Amygdala (tissue), 56 donors: ENCODE measurements at regions not wholly inside any gene's neighbourhood (a gene's known extent, or its start where the extent isn't known, plus 50 kb on each side); places are given as distances from the start of the nearest gene placed in this dataset.

Experiments
- DNase-seq, 56 donors: peaks; one replicate each; lab custom pipeline; 2025; lab: John Stamatoyannopoulos, UW

DNA sequence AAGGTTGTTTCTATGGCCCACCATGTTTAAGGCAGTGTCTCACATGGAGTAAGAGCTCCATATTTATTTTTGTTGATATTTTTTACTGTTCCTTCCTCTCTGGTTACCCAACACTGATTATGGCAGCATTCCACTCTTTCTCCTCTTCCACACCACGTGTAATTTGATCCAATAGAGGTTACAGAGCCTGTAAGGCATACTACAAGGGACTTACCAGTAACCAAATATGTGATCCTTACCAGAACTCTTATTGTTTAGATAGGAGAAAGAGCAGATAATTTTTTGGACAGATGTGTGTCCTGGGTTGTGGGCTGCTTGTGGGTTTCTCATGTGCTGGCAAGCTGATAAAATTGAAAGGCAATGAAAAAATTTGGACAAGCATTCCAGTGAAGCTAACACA, 261.3 kb downstream of the TMEM167A start:
- DNase-seq = no peak

DNA sequence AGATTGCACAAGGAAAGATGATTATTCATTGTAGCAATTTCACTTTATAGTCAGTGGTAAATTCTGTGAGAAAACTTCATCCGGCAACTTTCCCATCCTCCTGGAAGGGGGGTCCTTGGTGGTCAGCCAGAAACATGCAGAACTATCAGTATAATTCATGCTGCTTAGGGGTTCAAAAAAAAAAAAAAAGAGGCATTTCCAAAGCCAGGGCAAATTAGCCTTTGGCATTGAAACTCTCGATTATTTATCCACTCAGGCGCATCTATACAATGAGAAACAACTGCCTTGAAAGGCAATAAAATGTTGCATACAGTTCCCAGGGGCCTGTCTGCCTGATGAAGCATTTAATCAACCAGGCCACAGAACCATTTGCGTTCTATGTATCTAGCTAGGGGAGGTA, 263.3 kb downstream of the TMEM167A start:
- DNase-seq = no peak

DNA sequence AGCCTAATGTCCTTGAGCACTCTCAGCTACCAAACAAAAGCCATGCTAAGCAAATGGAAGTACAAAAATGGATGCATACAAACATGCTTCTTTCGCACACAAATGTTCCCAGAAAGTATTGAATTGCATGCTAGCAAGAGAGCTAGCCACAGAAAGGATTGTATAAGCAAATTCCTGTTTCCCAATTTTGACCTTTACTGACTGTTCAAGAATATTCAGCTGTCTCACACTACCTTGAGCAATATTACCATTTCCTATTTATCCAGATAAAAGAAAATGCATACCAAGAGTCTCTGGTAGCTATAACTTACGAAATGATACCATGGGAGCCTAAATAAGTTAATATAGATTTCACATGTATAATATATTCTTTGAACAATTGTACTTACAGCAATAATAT, 264.6 kb downstream of the TMEM167A start:
- DNase-seq = no peak

DNA sequence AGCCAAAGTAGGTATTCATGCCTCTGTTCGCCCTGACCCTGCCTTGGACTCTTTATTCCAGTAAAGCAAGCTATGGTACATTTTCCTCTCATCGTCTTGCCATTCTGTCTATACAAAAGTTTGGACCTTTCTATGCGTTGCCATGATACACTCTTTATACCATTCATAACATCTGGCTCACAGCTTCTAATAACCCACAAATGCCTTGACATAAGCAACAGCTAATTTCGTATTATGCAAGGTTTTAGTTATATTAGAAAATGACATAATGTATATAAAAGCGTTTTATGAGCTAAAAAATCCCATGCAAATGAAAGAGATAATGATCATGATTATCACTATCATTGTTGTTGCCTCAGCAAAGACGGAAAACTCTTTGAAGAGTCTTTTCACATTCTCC, 265.7 kb downstream of the TMEM167A start:
- no peak for DNase-seq

DNA sequence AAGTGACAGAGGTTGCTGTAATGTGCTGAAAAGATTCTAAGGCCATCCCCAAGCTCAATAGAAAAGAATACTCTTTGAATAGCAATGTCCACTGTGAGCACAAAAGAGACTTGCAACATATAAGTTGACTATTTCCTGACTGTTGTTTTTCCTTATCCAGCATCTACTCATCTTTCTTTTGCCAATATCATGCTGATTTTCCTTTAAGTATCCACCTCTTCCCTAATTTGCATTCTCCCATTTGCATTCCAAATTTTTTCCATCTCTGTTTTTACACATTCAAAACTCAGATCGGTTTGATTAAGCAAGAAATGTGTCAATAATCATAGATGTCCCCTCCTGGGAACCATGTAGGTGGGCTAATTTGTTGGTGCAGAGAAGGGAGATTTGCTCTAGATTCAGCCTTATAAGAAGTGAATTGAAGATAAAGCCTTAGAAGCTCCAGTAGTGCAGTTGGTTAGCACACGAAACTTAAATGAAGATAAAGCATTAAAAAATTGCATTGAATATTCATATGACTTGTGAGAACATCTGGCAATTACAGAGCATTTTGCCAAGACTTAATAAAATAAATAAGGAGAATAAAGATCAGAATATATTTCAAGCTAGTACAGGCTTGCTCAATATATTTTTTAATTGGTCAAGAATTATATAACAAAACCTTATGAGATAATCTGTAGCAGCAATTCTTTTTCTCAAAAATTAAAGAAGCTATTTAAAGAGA, 267.6 kb downstream of the TMEM167A start:
- DNase-seq = no peak

DNA sequence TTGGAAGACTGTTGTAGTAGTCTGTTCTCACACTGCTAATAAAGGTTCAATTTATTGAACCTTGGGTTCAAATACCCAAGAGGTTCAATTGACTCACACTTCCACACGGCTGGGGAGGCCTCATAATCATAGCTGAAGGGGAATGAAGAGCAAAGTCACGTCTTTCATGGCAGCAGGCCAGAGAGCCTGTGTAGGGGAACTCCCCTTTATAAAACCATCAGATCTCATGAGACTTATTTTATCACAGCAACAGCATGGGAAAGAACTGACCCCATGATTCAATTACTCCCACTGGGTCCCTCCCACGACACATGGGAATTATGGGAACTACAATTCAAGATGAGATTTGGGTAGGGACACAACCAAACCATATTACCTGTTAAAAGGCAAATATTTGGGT, 268.2 kb downstream of the TMEM167A start:
- no peak for DNase-seq

DNA sequence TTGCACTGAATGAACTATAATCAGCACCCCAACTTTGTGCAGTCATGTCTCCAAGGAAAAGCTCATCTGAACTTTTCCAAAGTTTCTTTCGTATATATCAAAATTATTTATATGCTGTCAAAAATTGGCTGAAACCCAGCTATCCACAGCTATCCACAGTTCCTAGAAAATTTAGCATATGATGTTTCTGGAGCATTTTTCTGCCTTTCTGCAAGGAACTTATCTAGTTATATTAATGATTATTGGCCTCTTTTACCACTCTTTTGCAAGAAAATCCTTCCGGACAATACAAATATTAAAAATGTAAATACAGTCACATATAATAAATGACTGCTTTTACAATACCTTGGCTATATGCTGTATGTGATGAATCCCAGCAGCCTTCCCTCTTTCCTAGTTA, 270.2 kb downstream of the TMEM167A start:
- DNase-seq = no peak

DNA sequence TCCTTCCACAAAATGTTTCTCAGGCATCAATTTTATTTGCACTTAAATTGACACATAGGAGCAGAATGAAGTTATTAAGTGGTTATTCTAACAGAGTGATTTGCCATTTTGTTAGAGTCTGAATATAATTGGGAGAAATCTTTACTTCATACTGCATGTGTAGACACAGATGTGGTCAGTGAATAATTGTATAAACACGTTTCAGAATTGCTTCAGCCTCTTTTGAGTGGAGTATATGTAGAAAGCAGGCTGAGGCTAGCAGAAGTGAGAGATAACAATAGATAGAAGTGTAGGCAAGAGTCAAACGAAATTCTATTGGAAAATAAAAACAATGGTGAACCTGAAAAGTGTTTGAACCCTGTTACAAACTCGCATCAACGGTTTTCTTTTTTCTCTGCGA, 270.7 kb downstream of the TMEM167A start:
- DNase-seq = no peak

DNA sequence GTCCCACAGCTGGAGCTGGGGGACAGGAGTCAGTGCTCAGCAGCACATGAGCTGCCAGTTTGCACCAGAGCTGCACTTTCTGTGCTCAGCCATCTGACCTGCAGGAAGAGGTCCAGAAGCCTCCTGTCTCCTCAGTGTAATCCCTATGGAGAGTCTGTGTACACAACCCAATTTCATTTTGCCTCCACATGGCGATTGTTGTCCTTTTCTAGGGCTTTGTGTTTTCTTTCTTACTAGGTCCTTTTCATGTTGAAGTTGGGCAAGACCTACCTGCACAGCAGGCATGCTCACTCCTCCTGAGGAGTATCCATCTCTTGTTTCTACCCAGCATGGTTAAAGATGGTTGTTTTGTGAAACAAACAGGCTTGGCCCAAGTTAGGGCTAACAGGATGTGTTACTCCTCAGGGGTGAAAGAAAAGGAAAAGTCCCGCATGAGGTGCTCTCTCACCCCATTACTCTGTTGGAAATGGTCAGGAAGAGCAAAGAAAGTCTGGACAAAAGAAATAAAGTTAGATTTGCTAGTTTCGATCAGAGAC, 273.0 kb downstream of the TMEM167A start:
- DNase-seq = no peak

DNA sequence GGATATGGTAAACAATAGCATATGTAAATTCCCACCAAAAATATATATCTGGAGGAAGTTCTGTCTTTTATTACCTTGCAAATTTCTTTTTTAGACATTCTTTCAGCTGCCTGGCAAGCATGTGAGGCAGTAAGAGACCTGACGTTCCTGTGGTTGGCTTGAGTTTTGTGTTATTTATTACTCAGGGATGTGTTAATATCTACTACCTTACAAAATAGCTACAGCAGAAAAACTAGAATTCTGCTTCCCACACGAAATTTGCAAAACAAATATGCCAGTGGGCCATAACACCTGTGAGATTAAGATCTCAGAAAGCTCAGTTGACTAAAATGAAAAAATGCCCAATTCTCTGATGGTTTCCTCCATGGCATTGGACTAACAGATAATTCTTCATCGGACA, 274.2 kb downstream of the TMEM167A start:
- no peak for DNase-seq

DNA sequence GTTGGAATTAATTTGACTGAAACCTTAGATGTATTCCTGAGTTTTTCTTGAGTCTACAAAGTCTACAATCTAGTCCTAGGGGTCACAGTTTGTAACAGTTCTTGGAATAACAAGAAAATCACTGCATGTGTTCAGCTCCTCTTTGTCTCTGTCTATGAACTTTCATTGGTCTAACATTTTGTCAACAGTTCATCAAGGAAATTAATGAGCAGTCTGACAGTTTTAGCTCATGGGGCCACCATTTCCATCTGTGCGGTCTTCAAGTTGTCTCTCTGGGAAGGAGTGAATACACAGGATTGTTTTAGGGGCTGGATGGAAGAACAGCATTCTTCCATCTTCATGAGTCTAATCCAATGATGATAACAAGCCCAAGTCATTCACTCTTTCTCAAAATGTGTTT, 276.4 kb downstream of the TMEM167A start:
- DNase-seq = no peak

DNA sequence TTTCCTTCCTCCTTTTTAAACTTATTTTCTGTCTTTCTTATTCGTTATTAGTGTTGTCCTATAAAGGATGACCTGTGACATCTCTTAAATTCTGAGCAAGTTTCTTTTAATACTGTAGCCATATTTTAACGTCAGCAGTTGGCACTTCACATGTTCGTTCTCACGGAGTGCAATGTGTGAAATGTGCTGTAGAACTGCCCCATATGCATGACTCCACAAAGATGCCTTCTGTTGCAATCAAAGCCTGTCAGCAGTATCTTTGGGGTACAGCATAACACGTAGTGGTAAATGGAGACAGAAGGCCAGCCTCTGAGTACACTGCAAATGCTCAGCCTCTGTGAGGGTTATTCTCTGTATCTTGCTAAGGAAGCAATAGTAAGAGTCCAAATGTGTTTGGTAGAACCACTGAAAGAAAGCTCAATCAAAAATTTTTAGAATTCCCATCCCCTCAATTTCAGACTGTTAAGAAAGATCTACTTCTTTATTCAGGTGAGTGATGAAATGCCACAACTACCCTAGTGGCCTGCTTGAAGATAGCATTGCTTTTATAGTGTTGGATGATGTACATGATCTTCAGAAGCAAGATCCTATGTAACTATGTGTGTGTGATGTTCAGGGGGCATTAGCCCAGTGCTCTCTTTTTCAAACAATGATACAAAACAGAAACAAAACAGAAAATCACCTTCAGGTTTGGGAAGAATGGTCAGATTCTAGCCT, 277.7 kb downstream of the TMEM167A start:
- DNase-seq = no peak

DNA sequence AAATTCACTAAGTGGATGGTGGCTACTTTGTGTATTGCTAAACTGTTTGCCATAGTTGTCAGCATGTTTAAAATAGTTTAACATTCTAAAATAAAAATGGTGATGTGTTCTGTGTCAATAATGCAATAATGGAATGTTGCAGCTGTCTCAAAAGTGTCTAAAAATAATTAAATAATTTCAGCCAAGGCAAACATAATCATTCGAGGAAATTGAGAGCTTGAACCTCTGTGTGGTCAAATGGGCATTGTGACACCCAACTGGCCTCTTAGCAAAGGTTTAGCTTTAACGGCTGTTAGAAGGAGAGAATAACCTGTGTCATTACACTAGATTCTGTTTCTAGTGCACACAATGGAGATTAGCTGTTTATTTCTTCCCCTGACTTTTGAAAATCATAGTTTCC, 278.5 kb downstream of the TMEM167A start:
- DNase-seq = no peak

DNA sequence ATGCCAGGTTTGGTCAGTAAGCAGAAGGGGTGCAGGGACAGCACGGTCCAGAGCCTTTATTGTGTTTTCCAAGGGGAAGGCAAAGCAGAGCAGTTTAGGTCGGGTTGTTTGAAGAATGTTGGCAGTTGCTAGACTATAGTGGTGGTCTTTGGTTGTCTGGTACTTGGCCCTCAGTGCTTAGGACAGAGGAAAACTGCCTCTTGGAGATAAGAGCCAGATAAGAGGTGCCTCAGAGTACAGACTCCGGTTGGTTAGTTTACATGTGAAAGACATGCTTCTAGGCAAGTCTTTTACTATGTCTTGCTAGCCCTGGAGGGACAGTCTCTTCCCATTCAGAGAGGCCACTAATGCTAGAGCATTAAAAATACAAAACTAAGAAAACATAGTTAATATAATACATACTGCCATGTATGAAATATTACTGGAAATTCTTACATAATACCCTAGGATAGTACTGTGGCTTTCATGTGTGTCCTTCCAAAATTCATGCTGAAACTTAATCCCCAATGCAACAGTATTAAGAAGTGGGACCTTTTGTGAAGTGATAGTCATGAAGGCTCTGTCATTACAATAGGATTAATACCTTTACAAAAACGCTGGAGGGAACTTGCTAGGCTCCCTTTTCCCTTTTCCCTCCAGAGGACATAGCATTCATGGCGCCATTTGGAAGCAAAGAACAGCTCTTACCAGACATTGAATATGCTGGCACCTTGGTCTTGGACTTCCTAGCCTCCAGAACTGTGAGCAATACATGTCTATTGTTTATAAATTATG, 280.4 kb downstream of the TMEM167A start:
- DNase-seq = no peak

DNA sequence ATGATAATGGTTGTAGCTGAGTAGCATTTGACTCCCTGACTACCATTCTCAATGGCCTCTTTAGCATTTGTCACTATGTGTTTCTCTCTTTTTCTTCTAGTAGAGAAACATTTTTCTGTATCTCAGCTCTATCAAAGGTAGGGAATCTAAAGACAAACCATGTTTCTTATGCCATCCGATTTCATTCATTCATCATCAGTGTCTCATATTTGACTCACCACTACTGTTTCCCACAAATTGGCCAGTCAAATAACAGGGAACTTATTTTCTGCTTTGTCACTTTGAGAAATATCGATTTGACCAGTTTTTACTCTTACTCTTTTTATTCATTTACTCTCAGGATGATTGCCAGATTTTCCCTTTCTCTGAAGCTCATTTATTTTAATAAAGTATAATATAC, 282.3 kb downstream of the TMEM167A start:
- DNase-seq = no peak

DNA sequence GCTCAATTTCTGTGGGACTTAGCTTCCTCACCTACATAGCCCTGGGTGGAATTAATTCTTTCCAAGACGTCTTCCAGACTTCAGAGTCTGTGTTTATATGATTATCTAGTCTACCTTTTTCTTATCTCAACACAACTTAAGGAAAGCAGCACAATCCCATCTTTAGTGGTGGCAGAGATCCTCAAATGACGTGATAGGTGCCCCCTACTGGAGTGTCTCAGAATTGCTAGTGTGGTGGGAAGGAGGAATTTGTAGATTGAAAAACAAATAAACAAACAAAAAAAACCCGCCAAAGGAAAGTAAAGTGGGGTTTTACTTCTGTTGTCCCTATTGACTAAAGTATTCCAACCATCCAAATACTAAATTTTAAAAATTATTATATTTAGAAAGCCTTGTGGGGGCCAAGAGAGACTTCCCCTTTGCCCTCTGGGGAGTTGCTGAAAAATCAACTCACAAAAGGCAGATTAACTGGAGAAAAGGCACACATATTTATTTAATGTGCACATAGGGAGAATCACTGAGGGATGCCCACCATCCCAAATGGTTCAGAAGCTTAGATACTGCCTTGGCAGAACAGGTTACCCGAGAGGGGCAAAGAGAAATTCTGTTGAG, 283.3 kb downstream of the TMEM167A start:
- peak in 8 of 56 donors; percentile 0 to 29 (median 4) for DNase-seq

DNA sequence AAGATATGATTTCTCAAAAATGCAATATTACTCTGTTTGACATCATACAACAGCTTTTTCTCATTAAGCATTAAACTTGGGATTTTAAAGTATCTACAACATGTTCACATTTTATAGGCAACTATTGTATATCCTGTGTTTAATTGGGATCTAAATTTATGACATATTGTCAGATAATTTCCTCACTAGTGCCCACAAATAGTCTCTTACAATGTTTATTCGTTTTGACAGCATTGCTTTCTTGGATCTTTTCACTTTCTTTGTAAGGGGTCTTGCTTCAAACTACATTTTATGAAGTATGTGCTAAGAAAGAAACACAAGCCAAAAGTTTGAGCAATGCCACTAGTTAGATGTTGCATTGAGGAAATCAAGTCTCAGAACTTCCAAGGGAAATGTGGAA, 285.1 kb downstream of the TMEM167A start:
- no peak for DNase-seq

DNA sequence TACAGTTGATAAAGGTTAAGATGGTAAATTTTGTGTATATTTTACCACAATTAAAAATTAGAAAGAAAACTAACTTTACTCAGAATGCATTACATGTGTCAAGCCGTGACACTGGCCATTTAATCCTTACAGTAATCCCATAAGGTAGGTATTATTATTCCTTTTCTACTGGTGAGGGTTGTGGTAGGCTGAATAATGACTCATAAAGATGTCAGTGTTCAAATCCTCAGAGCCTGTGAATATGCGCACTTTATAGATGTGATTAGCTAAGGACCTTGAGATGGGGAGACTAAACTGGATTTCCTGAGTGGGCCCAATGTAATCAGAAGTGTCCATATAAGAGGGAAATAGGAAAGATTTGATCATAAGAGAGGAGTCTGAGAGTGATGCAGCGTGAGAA, 288.1 kb downstream of the TMEM167A start:
- no peak for DNase-seq

DNA sequence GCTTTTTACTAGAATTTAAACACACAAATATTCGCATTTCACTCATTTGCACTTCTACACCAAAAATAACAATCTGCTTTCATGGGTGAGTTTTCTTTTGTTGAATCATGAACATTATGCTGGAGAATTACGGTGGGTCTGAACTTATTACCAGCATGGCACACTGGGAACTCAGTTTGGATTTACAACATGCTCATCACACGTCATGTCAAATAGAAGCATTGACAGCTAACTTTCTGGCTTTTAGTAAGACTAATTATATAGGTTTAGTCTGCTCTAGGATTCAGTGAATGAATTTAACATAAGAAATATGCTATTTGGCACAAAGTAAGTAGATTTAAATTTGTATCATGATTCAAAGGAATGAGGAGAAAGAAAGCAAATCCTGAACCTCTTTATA, 290.4 kb downstream of the TMEM167A start:
- no peak for DNase-seq

DNA sequence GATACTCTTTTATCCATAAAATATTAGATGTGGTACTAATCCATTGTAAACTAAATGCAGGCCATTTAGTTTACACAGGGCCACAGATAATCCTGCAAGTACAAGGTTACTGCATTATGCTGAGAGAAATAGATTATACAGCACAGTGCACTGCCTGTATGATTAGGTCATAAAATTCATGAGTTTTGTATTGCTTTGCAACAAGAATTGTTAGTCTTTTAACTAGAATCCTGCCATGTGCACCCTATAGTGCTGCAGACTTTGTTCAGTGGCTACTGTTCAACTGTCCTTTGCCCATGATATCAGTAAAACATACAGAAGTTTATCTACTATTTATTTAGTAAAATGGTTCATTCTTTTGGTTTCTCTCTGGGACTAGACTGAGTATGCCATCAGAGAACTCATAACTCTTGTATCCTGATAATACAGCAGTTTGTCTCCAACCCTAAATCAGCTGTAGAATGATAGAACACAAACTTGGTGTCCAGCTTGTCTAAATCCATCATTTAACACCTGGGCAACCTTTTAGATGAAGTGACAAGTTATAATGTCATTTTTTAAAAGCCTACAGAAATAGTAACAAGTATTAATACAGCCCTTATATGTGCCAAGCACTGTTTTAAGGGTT, 291.2 kb downstream of the TMEM167A start:
- DNase-seq = no peak
